WTC11 (cell line): ENCODE measurements at regions not wholly inside any gene's neighbourhood (a gene's known extent, or its start where the extent isn't known, plus 50 kb on each side); places are given as distances from the start of the nearest gene placed in this dataset.

Experiments used
- ATAC-seq: fragments of 200-7000 bp; cut with Tn5 transposase; 2 replicates; pipeline ENCODE4 v1.10.0; 2021; ENCODE audit warnings: mild to moderate bottlenecking, moderate library complexity
- CTCF ChIA-PET: fragments of 300-600 bp; sonication (Branson Sonifier 250); formaldehyde crosslinking; loops from one replicate; lab custom pipeline; 2021; ENCODE audit warnings: antibody characterized with exemption; lab: Charles Lee
- POLR2A ChIA-PET: fragments of 350-600 bp; sonication (Branson Sonifier 250); formaldehyde crosslinking; loops from one replicate; lab custom pipeline; 2021; ENCODE audit warnings: antibody characterized with exemption; lab: Charles Lee
- DNase-seq: peaks from one replicate; pipeline ENCODE4 v3.0.0; 2021; ENCODE audit warnings: low spot score
- H3K27ac Mint-ChIP-seq: 2 replicates; pipeline ENCODE4 v1.8.0; 2021; ENCODE audit warnings: mixed read lengths
- H3K27me3 Mint-ChIP-seq: 2 replicates; pipeline ENCODE4 v1.8.0; 2021; ENCODE audit warnings: low read depth, mild to moderate bottlenecking, moderate library complexity, mixed read lengths
- H3K36me3 Mint-ChIP-seq: 2 replicates; pipeline ENCODE4 v1.8.0; 2021; ENCODE audit warnings: mixed read lengths
- H3K4me1 Mint-ChIP-seq: 2 replicates; pipeline ENCODE4 v1.8.0; 2022; ENCODE audit warnings: mixed read lengths
- H3K4me3 Mint-ChIP-seq: 2 replicates; pipeline ENCODE4 v1.8.0; 2021; ENCODE audit warnings: mild to moderate bottlenecking, moderate library complexity, mixed read lengths
- H3K9me3 Mint-ChIP-seq: 2 replicates; pipeline ENCODE4 v1.8.0; 2021; ENCODE audit warnings: mixed read lengths
- CREB1 ChIP-seq: sonication (generic); formaldehyde crosslinking; IDR thresholded peaks from 2 replicates; pipeline ENCODE4 v1.8.0; 2023; ENCODE audit warnings: mild to moderate bottlenecking, missing genetic modification reagents
- ELF4 ChIP-seq: sonication (generic); formaldehyde crosslinking; IDR thresholded peaks from 2 replicates; pipeline ENCODE4 v1.8.1; 2022; ENCODE audit warnings: low read depth, mild to moderate bottlenecking, moderate library complexity, missing genetic modification reagents
- GRHL2 ChIP-seq: fragments of 250-450 bp; sonication (Bioruptor Pico); IDR thresholded peaks from 2 replicates; pipeline ENCODE4 v1.8.0; 2022; ENCODE audit warnings: mild to moderate bottlenecking, moderate library complexity; ENCODE audit not compliant: insufficient replicate concordance, severe bottlenecking
- NR1H2 ChIP-seq: sonication (generic); formaldehyde crosslinking; IDR thresholded peaks from 2 replicates; pipeline ENCODE4 v1.9.0; 2021; ENCODE audit warnings: mild to moderate bottlenecking, moderate library complexity, missing genetic modification reagents
- ZBTB21 ChIP-seq: sonication (generic); formaldehyde crosslinking; IDR thresholded peaks from 2 replicates; pipeline ENCODE4 v1.8.1; 2023; ENCODE audit warnings: mild to moderate bottlenecking, missing genetic modification reagents, borderline replicate concordance
- TF ChIP-seq, protein P1 (sequence below): sonication (generic); formaldehyde crosslinking; IDR thresholded peaks from 2 replicates; pipeline ENCODE4 v1.8.0; 2022; ENCODE audit warnings: mild to moderate bottlenecking, missing genetic modification reagents
- TF ChIP-seq, protein P2 (sequence below): sonication (generic); formaldehyde crosslinking; IDR thresholded peaks from 2 replicates; pipeline ENCODE4 v1.8.0; 2023; ENCODE audit warnings: missing genetic modification reagents, mild to moderate bottlenecking, borderline replicate concordance

DNA sequence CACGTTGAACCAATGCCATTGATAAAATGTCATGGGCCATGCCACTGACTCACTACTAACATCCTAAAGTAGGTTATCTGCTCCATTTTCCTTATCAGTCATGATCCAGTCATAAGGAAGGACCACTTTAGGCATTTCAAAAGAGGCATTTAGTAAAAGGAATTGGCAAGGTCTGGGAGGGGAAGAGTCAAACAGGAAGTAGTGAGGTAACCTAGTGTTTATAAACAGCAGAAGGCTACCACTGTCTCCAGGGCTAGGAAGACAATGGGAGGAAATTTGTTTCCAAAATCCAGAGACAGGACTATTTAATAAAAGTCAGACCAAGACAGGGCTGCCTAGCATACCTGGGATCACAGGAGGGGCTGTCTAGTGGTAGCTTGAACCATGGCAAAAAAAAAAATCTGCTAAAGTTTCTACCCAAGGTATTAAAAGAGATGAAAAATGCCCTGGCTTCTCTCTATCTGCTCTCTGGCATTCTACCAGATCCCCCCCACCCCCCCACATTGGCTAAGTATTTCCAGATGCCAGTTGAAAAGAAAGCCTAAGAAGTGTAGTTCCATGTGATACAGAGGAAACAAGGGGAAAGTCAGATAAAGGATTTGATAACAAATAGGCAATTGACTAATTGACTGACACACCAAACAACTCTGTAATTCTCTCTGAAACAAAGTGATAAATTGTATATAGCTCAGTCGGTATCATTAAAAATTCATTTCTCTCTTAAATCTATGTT, 50.4 kb upstream of the C11orf87 start:
- no peak for ATAC-seq
- Mint-ChIP-seq H3K36me3 (peaks cover 6% of the 10 kb centered on the region; the same call in 1 of the 2 replicates), H3K27ac (no peak overlapping the region), H3K9me3 (peaks cover 24% of the 10 kb centered on the region), H3K4me3 (no peak overlapping the region), H3K27me3 (no peaks in the 10 kb centered on the region; the same call in 1 of the 2 replicates), H3K4me1 (peaks cover 5% of the 10 kb centered on the region)
- ChIA-PET POLR2A (no interaction called here), CTCF (no interaction called here)
- TF ChIP-seq, protein P1, sequence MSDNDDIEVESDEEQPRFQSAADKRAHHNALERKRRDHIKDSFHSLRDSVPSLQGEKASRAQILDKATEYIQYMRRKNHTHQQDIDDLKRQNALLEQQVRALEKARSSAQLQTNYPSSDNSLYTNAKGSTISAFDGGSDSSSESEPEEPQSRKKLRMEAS (CRISPR knock-in tag): no peak
- no peak for TF ChIP-seq NR1H2
- TF ChIP-seq, protein P2, sequence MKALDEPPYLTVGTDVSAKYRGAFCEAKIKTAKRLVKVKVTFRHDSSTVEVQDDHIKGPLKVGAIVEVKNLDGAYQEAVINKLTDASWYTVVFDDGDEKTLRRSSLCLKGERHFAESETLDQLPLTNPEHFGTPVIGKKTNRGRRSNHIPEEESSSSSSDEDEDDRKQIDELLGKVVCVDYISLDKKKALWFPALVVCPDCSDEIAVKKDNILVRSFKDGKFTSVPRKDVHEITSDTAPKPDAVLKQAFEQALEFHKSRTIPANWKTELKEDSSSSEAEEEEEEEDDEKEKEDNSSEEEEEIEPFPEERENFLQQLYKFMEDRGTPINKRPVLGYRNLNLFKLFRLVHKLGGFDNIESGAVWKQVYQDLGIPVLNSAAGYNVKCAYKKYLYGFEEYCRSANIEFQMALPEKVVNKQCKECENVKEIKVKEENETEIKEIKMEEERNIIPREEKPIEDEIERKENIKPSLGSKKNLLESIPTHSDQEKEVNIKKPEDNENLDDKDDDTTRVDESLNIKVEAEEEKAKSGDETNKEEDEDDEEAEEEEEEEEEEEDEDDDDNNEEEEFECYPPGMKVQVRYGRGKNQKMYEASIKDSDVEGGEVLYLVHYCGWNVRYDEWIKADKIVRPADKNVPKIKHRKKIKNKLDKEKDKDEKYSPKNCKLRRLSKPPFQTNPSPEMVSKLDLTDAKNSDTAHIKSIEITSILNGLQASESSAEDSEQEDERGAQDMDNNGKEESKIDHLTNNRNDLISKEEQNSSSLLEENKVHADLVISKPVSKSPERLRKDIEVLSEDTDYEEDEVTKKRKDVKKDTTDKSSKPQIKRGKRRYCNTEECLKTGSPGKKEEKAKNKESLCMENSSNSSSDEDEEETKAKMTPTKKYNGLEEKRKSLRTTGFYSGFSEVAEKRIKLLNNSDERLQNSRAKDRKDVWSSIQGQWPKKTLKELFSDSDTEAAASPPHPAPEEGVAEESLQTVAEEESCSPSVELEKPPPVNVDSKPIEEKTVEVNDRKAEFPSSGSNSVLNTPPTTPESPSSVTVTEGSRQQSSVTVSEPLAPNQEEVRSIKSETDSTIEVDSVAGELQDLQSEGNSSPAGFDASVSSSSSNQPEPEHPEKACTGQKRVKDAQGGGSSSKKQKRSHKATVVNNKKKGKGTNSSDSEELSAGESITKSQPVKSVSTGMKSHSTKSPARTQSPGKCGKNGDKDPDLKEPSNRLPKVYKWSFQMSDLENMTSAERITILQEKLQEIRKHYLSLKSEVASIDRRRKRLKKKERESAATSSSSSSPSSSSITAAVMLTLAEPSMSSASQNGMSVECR (CRISPR knock-in tag): no peak
- no peak for TF ChIP-seq ELF4 (CRISPR knock-in tag)
- no peak for TF ChIP-seq CREB1 (CRISPR knock-in tag)
- TF ChIP-seq ZBTB21 (CRISPR knock-in tag): no peak
- TF ChIP-seq GRHL2: no peak
- DNase-seq: no peak
